M059J (cell line): ENCODE measurements at regions not wholly inside any gene's neighbourhood (a gene's known extent, or its start where the extent isn't known, plus 50 kb on each side); places are given as distances from the start of the nearest gene placed in this dataset.

Experiments used
- DNase-seq: peaks from one replicate; pipeline ENCODE4 v3.0.0-alpha.2; 2012; ENCODE audit warnings: low read depth

- no peak for DNase-seq
Observed at GRCh38 chr9:10674586-10674985, 61.8 kb upstream of the PTPRD start.

GRCh38 chr9:10678010-10678409, 65.2 kb upstream of the PTPRD start:
- no peak for DNase-seq

- DNase-seq, result peak; percentile 4
Observed at GRCh38 chr9:10678790-10679189, 66.0 kb upstream of the PTPRD start.

GRCh38 chr9:10686943-10687342, 74.1 kb upstream of the PTPRD start:
- DNase-seq, result no peak

GRCh38 chr9:10690546-10690945, 77.7 kb upstream of the PTPRD start:
- no peak for DNase-seq

- DNase-seq, result no peak
Observed at GRCh38 chr9:10697044-10697443, 84.2 kb upstream of the PTPRD start.

- DNase-seq, result no peak
Observed at GRCh38 chr9:10700291-10700690, 87.5 kb upstream of the PTPRD start.

GRCh38 chr9:10700915-10701314, 88.1 kb upstream of the PTPRD start:
- no peak for DNase-seq

GRCh38 chr9:10701906-10702305, 89.1 kb upstream of the PTPRD start:
- DNase-seq, result no peak

GRCh38 chr9:10703139-10703538, 90.3 kb upstream of the PTPRD start:
- no peak for DNase-seq

GRCh38 chr9:10704720-10705119, 91.9 kb upstream of the PTPRD start:
- no peak for DNase-seq

- DNase-seq, result no peak
Observed at GRCh38 chr9:10705383-10705782, 92.6 kb upstream of the PTPRD start.

- DNase-seq, result no peak
Observed at GRCh38 chr9:10706788-10707187, 94.0 kb upstream of the PTPRD start.

GRCh38 chr9:10721301-10721700, 108.5 kb upstream of the PTPRD start:
- no peak for DNase-seq

GRCh38 chr9:10729213-10729612, 116.4 kb upstream of the PTPRD start:
- no peak for DNase-seq

GRCh38 chr9:10744669-10745068, 131.9 kb upstream of the PTPRD start:
- DNase-seq, result no peak

GRCh38 chr9:10753474-10753873, 140.7 kb upstream of the PTPRD start:
- no peak for DNase-seq

- DNase-seq, result no peak
Observed at GRCh38 chr9:10764481-10764880, 151.7 kb upstream of the PTPRD start.

GRCh38 chr9:10773136-10773535, 160.3 kb upstream of the PTPRD start:
- no peak for DNase-seq

- DNase-seq, result no peak
Observed at GRCh38 chr9:10774051-10774450, 161.2 kb upstream of the PTPRD start.

GRCh38 chr9:10785255-10785654, 172.5 kb upstream of the PTPRD start:
- no peak for DNase-seq

- no peak for DNase-seq
Observed at GRCh38 chr9:10793306-10793705, 180.5 kb upstream of the PTPRD start.

GRCh38 chr9:10804486-10804885, 191.7 kb upstream of the PTPRD start:
- no peak for DNase-seq

- DNase-seq, result no peak
Observed at GRCh38 chr9:10806868-10807267, 194.1 kb upstream of the PTPRD start.

GRCh38 chr9:10818206-10818605, 205.4 kb upstream of the PTPRD start:
- DNase-seq, result no peak
